A673 (cell line): ENCODE measurements at regions not wholly inside any gene's neighbourhood (a gene's known extent, or its start where the extent isn't known, plus 50 kb on each side); places are given as distances from the start of the nearest gene placed in this dataset.

Experiments
- BruUV-seq: library from RNA; stranded (reverse); fragments of 400-500 nt; replicated peaks from 2 replicates; lab custom pipeline; 2021; lab: Mats Ljungman, UMichigan
- CTCF ChIA-PET: fragments of 300-600 bp; sonication (Branson Sonifier 250); formaldehyde crosslinking; loops from one replicate; lab custom pipeline; 2022; ENCODE audit warnings: antibody characterized with exemption; lab: Charles Lee
- POLR2A ChIA-PET: fragments of 300-600 bp; sonication (Branson Sonifier 250); formaldehyde crosslinking; loops from one replicate; lab custom pipeline; 2022; ENCODE audit warnings: antibody characterized with exemption; ENCODE audit not compliant: low non-redundant PET; lab: Charles Lee
- DNase-seq: peaks from one replicate; pipeline ENCODE4 v3.0.0-alpha.2; 2015; ENCODE audit warnings: low spot score
- H3K27ac ChIP-seq: fragments of 200-600 bp; sonication (generic); 2 replicates; pipeline ENCODE4 v1.5.1; 2016; ENCODE audit warnings: mixed run types, low read depth, mild to moderate bottlenecking, mixed read lengths, antibody characterized with exemption, low read length; ENCODE audit not compliant: poor library complexity, severe bottlenecking
- H3K27me3 ChIP-seq: fragments of 200-600 bp; sonication (generic); replicated peaks from 2 replicates; pipeline ENCODE4 v1.6.1; 2017; ENCODE audit warnings: mixed run types, low read depth, mild to moderate bottlenecking, mixed read lengths, antibody characterized with exemption, low read length; ENCODE audit not compliant: insufficient read depth, poor library complexity
- H3K36me3 ChIP-seq: fragments of 200-600 bp; sonication (generic); 2 replicates; pipeline ENCODE4 v1.6.1; 2016; ENCODE audit warnings: mixed run types, mild to moderate bottlenecking, mixed read lengths, antibody characterized with exemption, low read length; ENCODE audit not compliant: insufficient read depth, poor library complexity, severe bottlenecking
- H3K4me1 ChIP-seq: fragments of 200-600 bp; sonication (generic); 2 replicates; pipeline ENCODE4 v1.6.1; 2017; ENCODE audit warnings: mixed run types, mild to moderate bottlenecking, mixed read lengths, antibody characterized with exemption, low read length; ENCODE audit not compliant: insufficient read depth, poor library complexity, severe bottlenecking
- H3K4me3 ChIP-seq: fragments of 200-600 bp; sonication (generic); 2 replicates; pipeline ENCODE4 v1.5.1; 2016; ENCODE audit warnings: low read depth, mixed run types, mild to moderate bottlenecking, mixed read lengths, low read length; ENCODE audit not compliant: poor library complexity, severe bottlenecking
- H3K9me3 ChIP-seq: fragments of 200-600 bp; sonication (generic); 2 replicates; pipeline ENCODE4 v1.6.1; 2016; ENCODE audit warnings: mixed run types, low read depth, mild to moderate bottlenecking, mixed read lengths, antibody characterized with exemption, low read length; ENCODE audit not compliant: poor library complexity, severe bottlenecking
- CTCF ChIP-seq: fragments of 300-800, 200-600 bp; sonication (generic); conservative IDR thresholded peaks from 2 replicates; pipeline ENCODE4 v1.5.1; 2017; ENCODE audit warnings: low read depth, mild to moderate bottlenecking, antibody characterized with exemption, low read length, moderate library complexity, mixed read lengths
- EZH2 ChIP-seq: fragments of 200-600 bp; sonication (generic); IDR thresholded peaks from 2 replicates; pipeline ENCODE4 v1.6.1; 2017; ENCODE audit warnings: borderline replicate concordance, low read depth, mild to moderate bottlenecking, mixed read lengths, antibody characterized with exemption, low read length; ENCODE audit not compliant: poor library complexity, severe bottlenecking
- intact Hi-C: fragments of 100-400 bp; cut with micrococcal nuclease; formaldehyde crosslinking; loops from one replicate; pipeline ENCODE4 v1.10.0; 2022; ENCODE audit not compliant: unreplicated experiment

GRCh38 chr9:115367321-115367720 lies 249.4 kb upstream of the TNC start:
- Histone ChIP-seq H3K9me3 (no peaks in the 10 kb centered on the region), H3K4me3 (no peak overlapping the region), H3K27ac (no peak overlapping the region), H3K4me1 (peaks cover 44% of the 10 kb centered on the region), H3K27me3 (no peaks in the 10 kb centered on the region), H3K36me3 (no peaks in the 10 kb centered on the region)
- POLR2A ChIA-PET: interaction anchor here (0.6 kb wide), 1 partner anchor 203 kb away, joined by 5 read pairs; no protein-coding TSS in a partner anchor
- CTCF ChIA-PET: no interaction called here
- no TSS peak for BruUV-seq
- intact Hi-C loops: loop anchor here (5.0 kb wide), 1 partner anchor 250 kb away; the partner anchor contains the start of gene TNC
- DNase-seq: no peak
- TF ChIP-seq CTCF (no peak), EZH2 (no peak)

- CTCF ChIA-PET: interaction anchor here (0.5 kb wide), 1 partner anchor 20 kb away, joined by 5 read pairs; no protein-coding TSS in a partner anchor
- BruUV-seq: no TSS peak
- intact Hi-C loops: loop anchor here (2.0 to 5.0 kb wide), 2 partner anchors 45 to 251 kb away; partner anchors contain the start of gene TNC
- Histone ChIP-seq H3K4me3 (no peak overlapping the region), H3K9me3 (no peaks in the 10 kb centered on the region), H3K27ac (peak overlapping the region; percentile 93), H3K36me3 (no peaks in the 10 kb centered on the region), H3K27me3 (no peaks in the 10 kb centered on the region), H3K4me1 (peaks cover 44% of the 10 kb centered on the region)
- POLR2A ChIA-PET: interaction anchor here (0.6 kb wide), 2 partner anchors 164 to 204 kb away, joined by 5 to 8 read pairs; no protein-coding TSS in a partner anchor
- no peak for DNase-seq
- TF ChIP-seq EZH2: no peak
- TF ChIP-seq CTCF: no peak
These were observed 250.0 kb upstream of the TNC start for GRCh38 chr9:115367780-115368525.

GRCh38 chr9:115369322-115369957 lies 251.5 kb upstream of the TNC start:
- POLR2A ChIA-PET: interaction anchor here (0.6 kb wide), 1 partner anchor 12 kb away, joined by 3 read pairs; no protein-coding TSS in a partner anchor
- peaks cover 44% of the 10 kb centered on the region for H3K4me1 ChIP-seq
- no peaks in the 10 kb centered on the region for H3K36me3 ChIP-seq
- H3K27me3 ChIP-seq: no peaks in the 10 kb centered on the region
- H3K9me3 ChIP-seq: no peaks in the 10 kb centered on the region
- no peak overlapping the region for H3K4me3 ChIP-seq
- CTCF ChIA-PET: no interaction called here
- H3K27ac ChIP-seq: peak overlapping the region; percentile 93
- intact Hi-C loops: loop anchor here (2.0 to 5.0 kb wide), 2 partner anchors 43 to 252 kb away; partner anchors contain the start of gene TNC
- DNase-seq: peak; percentile 96
- TSS peak; percentile 88 for BruUV-seq
- TF ChIP-seq CTCF (peak; percentile 14; the same call in 1 of the 2 replicates), EZH2 (no peak)
